Natural killer cell (primary cell): ENCODE measurements at regions not wholly inside any gene's neighbourhood (a gene's known extent, or its start where the extent isn't known, plus 50 kb on each side); places are given as distances from the start of the nearest gene placed in this dataset.
"Not testable (repeated sequence)": the region's sequence is repeated elsewhere in the genome, so short reads cannot be mapped to it uniquely, and the experiment has no call there.

Experiments
- ATAC-seq, 3 donors: fragments of 150-1000 bp in 2 of 3; fragments of 200-7000 bp in 1 of 3; cut with Tn5 transposase; 1 replicate in 1 of 3; 2 replicates in 2 of 3; pipeline ENCODE4 v1.10.0; 2021; ENCODE audit warnings: mild to moderate bottlenecking in 2 of 3, moderate library complexity in 2 of 3
- DNase-seq, 2 donors: peaks; one replicate each; pipeline versions ENCODE4 v3.0.0 to v3.0.0-alpha.2; 2013 to 2021; ENCODE audit warnings: mixed read lengths in 1 of 2
- H3K27ac ChIP-seq: one replicate; pipeline ENCODE4 v1.5.1; 2013; ENCODE audit warnings: mild to moderate bottlenecking, low read length
- H3K27me3 ChIP-seq: one replicate; pipeline ENCODE4 v1.6.1; 2013; ENCODE audit warnings: low read length; ENCODE audit not compliant: control insufficient read depth, insufficient read depth
- H3K36me3 ChIP-seq: one replicate; pipeline ENCODE4 v1.6.1; 2013; ENCODE audit warnings: low read length; ENCODE audit not compliant: control insufficient read depth, insufficient read depth
- H3K4me1 ChIP-seq: one replicate; pipeline ENCODE4 v1.6.1; 2013; ENCODE audit warnings: low read length; ENCODE audit not compliant: control insufficient read depth, insufficient read depth
- H3K4me3 ChIP-seq: one replicate; pipeline ENCODE4 v1.5.1; 2013; ENCODE audit warnings: low read length
- H3K9me3 ChIP-seq: one replicate; pipeline ENCODE4 v1.6.1; 2013; ENCODE audit warnings: low read length; ENCODE audit not compliant: control insufficient read depth, insufficient read depth
- H3K27ac Mint-ChIP-seq, 2 donors: one replicate each; pipeline ENCODE4 v1.8.0; 2022; ENCODE audit warnings: mild to moderate bottlenecking in 2 of 2, mixed read lengths in 2 of 2, moderate library complexity in 1 of 2
- H3K27me3 Mint-ChIP-seq, 2 donors: one replicate each; pipeline ENCODE4 v1.8.0; 2022; ENCODE audit warnings: low read depth in 2 of 2, mixed read lengths in 2 of 2
- H3K36me3 Mint-ChIP-seq: one replicate; pipeline ENCODE4 v1.8.0; 2022; ENCODE audit warnings: mixed read lengths
- H3K4me1 Mint-ChIP-seq, 2 donors: one replicate each; pipeline ENCODE4 v1.8.0; 2022; ENCODE audit warnings: mixed read lengths in 2 of 2
- H3K4me3 Mint-ChIP-seq: one replicate; pipeline ENCODE4 v1.8.0; 2022; ENCODE audit warnings: mild to moderate bottlenecking, moderate library complexity, mixed read lengths
- H3K9me3 Mint-ChIP-seq, 2 donors: one replicate each; pipeline ENCODE4 v1.8.0; 2022; ENCODE audit warnings: mixed read lengths in 2 of 2
- WGBS: methylation state at CpG from one replicate; pipeline ENCODE4 v1.1.7; 2013; ENCODE audit warnings: missing lambda C conversion rate; ENCODE audit not compliant: insufficient coverage; 5-methylcytosine and 5-hydroxymethylcytosine counted together
- intact Hi-C: fragments of 100-400 bp; cut with micrococcal nuclease; formaldehyde crosslinking; loops from one replicate; pipeline ENCODE4 v1.14.2; 2022
- TF ChIP-seq, protein P1 (sequence below): fragments of 200-600 bp; IDR thresholded peaks from one replicate; pipeline ENCODE4 v1.8.0; 2022; ENCODE audit warnings: antibody characterized with exemption

DNA sequence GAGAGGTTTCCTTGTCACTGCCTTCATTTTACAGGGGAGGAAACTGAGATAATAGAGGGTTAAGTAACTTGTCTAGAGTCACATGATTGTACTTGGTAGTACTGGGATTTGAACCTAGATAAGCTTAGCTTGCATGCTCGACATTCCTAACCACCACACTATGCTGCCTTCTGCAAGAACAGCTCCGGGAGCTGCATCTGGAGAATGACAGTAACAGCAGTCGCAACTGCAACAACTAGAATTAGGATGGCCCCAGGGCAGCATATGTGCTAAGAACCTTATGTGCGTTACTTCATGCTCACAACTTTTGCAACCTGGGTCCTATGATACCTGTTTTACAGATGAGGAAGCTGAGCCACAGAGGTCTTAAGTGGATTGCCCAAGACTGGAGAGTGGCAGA is 89.5 kb upstream of the LCORL start:
- H3K27me3 ChIP-seq, result no peaks in the 10 kb centered on the region
- H3K36me3 Mint-ChIP-seq, result no peaks in the 10 kb centered on the region
- DNase-seq, result no peak
- H3K27ac Mint-ChIP-seq, result no peak overlapping the region
- H3K4me1 ChIP-seq, result no peaks in the 10 kb centered on the region
- H3K4me3 Mint-ChIP-seq, result no peak overlapping the region
- ATAC-seq, result no peak
- H3K36me3 ChIP-seq, result no peaks in the 10 kb centered on the region
- 74% methylated on average over 4 of the region's 4 CpGs for WGBS
- H3K27me3 Mint-ChIP-seq, result peaks cover 0 to 11% of the 10 kb centered on the region in 2 donors
- H3K27ac ChIP-seq, result no peak overlapping the region
- TF ChIP-seq, protein P1, sequence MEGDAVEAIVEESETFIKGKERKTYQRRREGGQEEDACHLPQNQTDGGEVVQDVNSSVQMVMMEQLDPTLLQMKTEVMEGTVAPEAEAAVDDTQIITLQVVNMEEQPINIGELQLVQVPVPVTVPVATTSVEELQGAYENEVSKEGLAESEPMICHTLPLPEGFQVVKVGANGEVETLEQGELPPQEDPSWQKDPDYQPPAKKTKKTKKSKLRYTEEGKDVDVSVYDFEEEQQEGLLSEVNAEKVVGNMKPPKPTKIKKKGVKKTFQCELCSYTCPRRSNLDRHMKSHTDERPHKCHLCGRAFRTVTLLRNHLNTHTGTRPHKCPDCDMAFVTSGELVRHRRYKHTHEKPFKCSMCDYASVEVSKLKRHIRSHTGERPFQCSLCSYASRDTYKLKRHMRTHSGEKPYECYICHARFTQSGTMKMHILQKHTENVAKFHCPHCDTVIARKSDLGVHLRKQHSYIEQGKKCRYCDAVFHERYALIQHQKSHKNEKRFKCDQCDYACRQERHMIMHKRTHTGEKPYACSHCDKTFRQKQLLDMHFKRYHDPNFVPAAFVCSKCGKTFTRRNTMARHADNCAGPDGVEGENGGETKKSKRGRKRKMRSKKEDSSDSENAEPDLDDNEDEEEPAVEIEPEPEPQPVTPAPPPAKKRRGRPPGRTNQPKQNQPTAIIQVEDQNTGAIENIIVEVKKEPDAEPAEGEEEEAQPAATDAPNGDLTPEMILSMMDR, result no peak
- H3K9me3 ChIP-seq, result no peaks in the 10 kb centered on the region
- no peak overlapping the region for H3K4me3 ChIP-seq
- no peaks in the 10 kb centered on the region for H3K4me1 Mint-ChIP-seq
- H3K9me3 Mint-ChIP-seq, result no peaks in the 10 kb centered on the region
- intact Hi-C loops, result no loop called here

DNA sequence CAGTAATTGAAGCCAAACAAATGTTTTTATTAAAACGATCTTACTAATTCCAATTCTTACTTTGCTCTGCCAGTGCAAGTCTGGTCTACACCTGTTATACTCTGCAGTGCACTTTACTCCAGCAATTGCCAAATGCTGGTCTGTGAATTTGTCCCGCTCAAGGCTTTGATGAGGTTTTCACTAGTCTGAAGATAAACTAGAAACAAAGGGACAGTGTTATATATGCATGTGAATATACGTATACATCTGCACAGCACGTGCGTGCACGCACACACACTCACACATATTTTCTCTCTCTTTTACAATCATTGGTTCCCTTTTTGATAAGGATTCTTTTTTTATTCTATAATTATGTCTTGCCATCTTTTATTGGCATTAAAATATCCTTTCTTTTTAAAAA is 88.5 kb upstream of the LCORL start:
- H3K36me3 ChIP-seq, result no peaks in the 10 kb centered on the region
- no peak overlapping the region for H3K4me3 ChIP-seq
- DNase-seq (no peak), ATAC-seq (no peak)
- 95% methylated on average over 2 of the region's 6 CpGs for WGBS
- no peaks in the 10 kb centered on the region for H3K27me3 ChIP-seq
- H3K9me3 ChIP-seq, result no peaks in the 10 kb centered on the region
- H3K9me3 Mint-ChIP-seq, result no peaks in the 10 kb centered on the region
- H3K27me3 Mint-ChIP-seq, result peaks cover 0 to 11% of the 10 kb centered on the region in 2 donors
- no peak overlapping the region for H3K4me3 Mint-ChIP-seq
- no peaks in the 10 kb centered on the region for H3K36me3 Mint-ChIP-seq
- H3K4me1 Mint-ChIP-seq, result no peaks in the 10 kb centered on the region
- intact Hi-C loops, result no loop called here
- H3K27ac Mint-ChIP-seq, result no peak overlapping the region
- no peak overlapping the region for H3K27ac ChIP-seq
- H3K4me1 ChIP-seq, result no peaks in the 10 kb centered on the region
- TF ChIP-seq, protein P1, result no peak

DNA sequence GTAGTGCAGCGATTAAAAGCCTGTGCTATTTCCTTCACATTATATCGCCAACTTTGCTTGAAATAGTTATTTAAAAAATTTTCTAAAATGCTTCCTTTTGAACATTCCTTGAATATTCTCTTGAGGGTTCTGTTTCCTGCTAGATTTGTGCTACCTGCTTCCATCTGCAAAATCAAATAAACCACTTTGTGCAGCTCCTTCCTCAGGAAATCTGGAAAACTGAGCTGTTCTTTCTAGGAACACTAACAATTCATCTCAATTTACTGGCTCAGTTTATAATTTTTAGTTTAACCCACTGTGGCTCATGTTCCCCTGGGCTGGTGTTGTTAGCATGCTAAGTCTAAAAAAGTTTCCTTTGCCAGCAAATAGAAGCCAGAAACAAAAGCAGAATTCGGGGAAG is 88.1 kb upstream of the LCORL start:
- DNase-seq, result no peak
- Mint-ChIP-seq H3K4me1 (no peaks in the 10 kb centered on the region), H3K4me3 (no peak overlapping the region), H3K9me3 (no peaks in the 10 kb centered on the region), H3K27me3 (peaks cover 0 to 11% of the 10 kb centered on the region in 2 donors), H3K36me3 (no peaks in the 10 kb centered on the region), H3K27ac (no peak overlapping the region)
- intact Hi-C loops, result no loop called here
- H3K9me3 ChIP-seq, result no peaks in the 10 kb centered on the region
- no peaks in the 10 kb centered on the region for H3K36me3 ChIP-seq
- TF ChIP-seq, protein P1, result no peak
- ATAC-seq, result no peak
- H3K4me1 ChIP-seq, result no peaks in the 10 kb centered on the region
- WGBS, result 77% methylated on average over 1 of the region's 3 CpGs
- no peaks in the 10 kb centered on the region for H3K27me3 ChIP-seq
- H3K27ac ChIP-seq, result no peak overlapping the region
- H3K4me3 ChIP-seq, result no peak overlapping the region

DNA sequence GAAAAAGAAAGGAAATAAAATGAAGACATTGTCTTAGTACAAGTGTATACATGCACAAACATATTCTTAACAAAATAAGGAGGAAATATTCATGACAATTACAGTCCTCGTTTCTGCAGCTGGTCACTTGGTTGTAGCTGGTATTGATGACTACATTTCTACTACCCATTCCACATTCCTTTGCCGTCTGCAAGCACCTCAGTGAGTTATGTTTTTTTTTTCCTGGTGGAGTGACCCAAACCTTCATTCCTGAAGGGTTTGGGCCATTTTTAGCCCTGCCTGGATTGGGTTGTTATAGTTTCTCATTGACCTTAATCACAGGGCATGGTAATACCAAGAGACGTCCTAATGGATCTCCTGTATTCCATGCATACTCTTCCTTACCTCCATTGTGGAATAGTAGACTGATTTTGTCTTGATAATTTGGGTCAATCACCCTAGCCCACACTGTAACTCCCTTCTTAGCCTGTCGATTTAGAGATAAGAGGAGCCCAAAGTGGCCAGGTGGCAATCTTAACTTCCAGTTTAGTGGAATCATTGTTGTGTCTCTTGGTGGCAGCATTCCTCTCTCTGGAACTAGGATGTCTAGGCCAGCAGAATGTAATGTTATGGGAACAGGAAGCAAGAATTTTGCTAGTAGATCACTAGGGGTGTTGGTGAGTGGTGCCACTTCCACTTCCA is 86.4 kb upstream of the LCORL start:
- H3K4me1 Mint-ChIP-seq, H3K4me3 Mint-ChIP-seq, H3K27me3 Mint-ChIP-seq, DNase-seq, intact Hi-C loops, H3K27ac Mint-ChIP-seq, H3K4me1 ChIP-seq, H3K4me3 ChIP-seq, H3K9me3 ChIP-seq, H3K36me3 Mint-ChIP-seq, ATAC-seq, H3K27me3 ChIP-seq, H3K9me3 Mint-ChIP-seq, H3K36me3 ChIP-seq, H3K27ac ChIP-seq: not testable (repeated sequence)
- 80% methylated on average over 2 of the region's 4 CpGs for WGBS
